ENCODE measurements at regions not wholly inside any gene's neighbourhood (a gene's known extent, or its start where the extent isn't known, plus 50 kb on each side); places are given as distances from the start of the nearest gene placed in this dataset.

DNA sequence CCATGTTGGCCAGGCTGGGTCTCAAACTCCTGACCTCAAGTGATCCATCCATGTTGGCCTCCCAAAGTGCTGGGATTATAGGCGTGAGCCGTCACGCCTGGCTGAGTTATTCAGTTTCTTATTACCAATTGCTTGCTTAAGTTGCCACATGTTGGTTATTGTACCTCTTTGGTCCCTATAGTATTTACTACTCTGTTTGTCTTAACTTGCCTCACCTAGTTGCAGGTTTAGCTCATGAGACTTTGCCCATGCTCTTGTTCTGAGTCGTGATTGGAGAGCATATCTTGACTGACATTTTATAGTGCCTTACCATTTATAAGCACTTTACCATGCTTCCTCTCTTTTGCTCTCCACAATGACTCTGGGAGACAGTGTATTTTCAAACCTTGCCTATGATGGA is 134.2 kb upstream of the HDGFL1 start:
- Mint-ChIP-seq H3K4me1 (no peaks in the 10 kb centered on the region), H3K36me3 (no peaks in the 10 kb centered on the region; the same call in 1 of the 2 replicates), H3K9me3 (peaks cover 3% of the 10 kb centered on the region), H3K27me3 (ENCODE audit: low read depth) (no peaks in the 10 kb centered on the region), H3K27ac (no peak overlapping the region), H3K4me3 (no peak overlapping the region)
- no peak for ATAC-seq
- CTCF ChIA-PET, result no interaction called here
- TF ChIP-seq, protein P1, sequence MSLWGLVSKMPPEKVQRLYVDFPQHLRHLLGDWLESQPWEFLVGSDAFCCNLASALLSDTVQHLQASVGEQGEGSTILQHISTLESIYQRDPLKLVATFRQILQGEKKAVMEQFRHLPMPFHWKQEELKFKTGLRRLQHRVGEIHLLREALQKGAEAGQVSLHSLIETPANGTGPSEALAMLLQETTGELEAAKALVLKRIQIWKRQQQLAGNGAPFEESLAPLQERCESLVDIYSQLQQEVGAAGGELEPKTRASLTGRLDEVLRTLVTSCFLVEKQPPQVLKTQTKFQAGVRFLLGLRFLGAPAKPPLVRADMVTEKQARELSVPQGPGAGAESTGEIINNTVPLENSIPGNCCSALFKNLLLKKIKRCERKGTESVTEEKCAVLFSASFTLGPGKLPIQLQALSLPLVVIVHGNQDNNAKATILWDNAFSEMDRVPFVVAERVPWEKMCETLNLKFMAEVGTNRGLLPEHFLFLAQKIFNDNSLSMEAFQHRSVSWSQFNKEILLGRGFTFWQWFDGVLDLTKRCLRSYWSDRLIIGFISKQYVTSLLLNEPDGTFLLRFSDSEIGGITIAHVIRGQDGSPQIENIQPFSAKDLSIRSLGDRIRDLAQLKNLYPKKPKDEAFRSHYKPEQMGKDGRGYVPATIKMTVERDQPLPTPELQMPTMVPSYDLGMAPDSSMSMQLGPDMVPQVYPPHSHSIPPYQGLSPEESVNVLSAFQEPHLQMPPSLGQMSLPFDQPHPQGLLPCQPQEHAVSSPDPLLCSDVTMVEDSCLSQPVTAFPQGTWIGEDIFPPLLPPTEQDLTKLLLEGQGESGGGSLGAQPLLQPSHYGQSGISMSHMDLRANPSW (CRISPR knock-in tag; conservative IDR thresholded peaks at IDR 0.05; ENCODE audit: low read depth), result no peak
- TF ChIP-seq TEAD4 (CRISPR knock-in tag; IDR thresholded peaks at IDR 0.05), result no peak
- TF ChIP-seq FOXP4 (CRISPR knock-in tag; IDR thresholded peaks at IDR 0.05), result no peak
- DNase-seq (ENCODE audit: low spot score), result no peak
- POLR2A ChIA-PET, result no interaction called here

- POLR2A ChIA-PET, result no interaction called here
- TF ChIP-seq CTCF (IDR thresholded peaks at IDR 0.05), result no peak
- TF ChIP-seq JAZF1 (CRISPR knock-in tag; IDR thresholded peaks at IDR 0.05), result no peak
- no peak for TF ChIP-seq GABPB1 (CRISPR knock-in tag; IDR thresholded peaks at IDR 0.05)
- no peak for TF ChIP-seq FOXP4 (CRISPR knock-in tag; IDR thresholded peaks at IDR 0.05)
- no peak for TF ChIP-seq NR3C1 (CRISPR knock-in tag; conservative IDR thresholded peaks at IDR 0.05; ENCODE audit: low read depth)
- TF ChIP-seq EMX1 (CRISPR knock-in tag; IDR thresholded peaks at IDR 0.05), result no peak
- no peak for TF ChIP-seq TCF7 (CRISPR knock-in tag; IDR thresholded peaks at IDR 0.05; ENCODE audit: low read depth)
- no peak for TF ChIP-seq SP1 (CRISPR knock-in tag; conservative IDR thresholded peaks at IDR 0.05)
- TF ChIP-seq HMGA2 (CRISPR knock-in tag; IDR thresholded peaks at IDR 0.05), result no peak
- TF ChIP-seq ATF3 (CRISPR knock-in tag; conservative IDR thresholded peaks at IDR 0.05), result no peak
- TF ChIP-seq, protein P2, sequence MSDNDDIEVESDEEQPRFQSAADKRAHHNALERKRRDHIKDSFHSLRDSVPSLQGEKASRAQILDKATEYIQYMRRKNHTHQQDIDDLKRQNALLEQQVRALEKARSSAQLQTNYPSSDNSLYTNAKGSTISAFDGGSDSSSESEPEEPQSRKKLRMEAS (CRISPR knock-in tag; IDR thresholded peaks at IDR 0.05), result no peak
- no peak for TF ChIP-seq ZBTB43 (CRISPR knock-in tag; IDR thresholded peaks at IDR 0.05)
- no peak for TF ChIP-seq ZNF416 (CRISPR knock-in tag; IDR thresholded peaks at IDR 0.05)
- no peaks in the 10 kb centered on the region for H3K27me3 Mint-ChIP-seq (ENCODE audit: low read depth)
- no peak for DNase-seq (ENCODE audit: low spot score)
- no peaks in the 10 kb centered on the region for H3K4me1 Mint-ChIP-seq
- CTCF ChIA-PET, result no interaction called here
- H3K27ac Mint-ChIP-seq, result no peak overlapping the region
- H3K9me3 Mint-ChIP-seq, result peaks cover 10% of the 10 kb centered on the region
- H3K4me3 Mint-ChIP-seq, result no peak overlapping the region
- H3K36me3 Mint-ChIP-seq, result no peaks in the 10 kb centered on the region; the same call in 1 of the 2 replicates
- no peak for ATAC-seq
Observed at GRCh38 chr6:22436134-22436533, 133.2 kb upstream of the HDGFL1 start.
